Glutamatergic neuron (in vitro differentiated cells): ENCODE measurements at regions not wholly inside any gene's neighbourhood (a gene's known extent, or its start where the extent isn't known, plus 50 kb on each side); places are given as distances from the start of the nearest gene placed in this dataset.

Source experiments
- DNase-seq: peaks from one replicate; pipeline ENCODE4 v3.0.0; 2022
- H3K27ac Mint-ChIP-seq: one replicate; pipeline ENCODE4 v1.8.0; 2020; ENCODE audit warnings: mild to moderate bottlenecking, mixed read lengths, inconsistent platforms; ENCODE audit not compliant: unreplicated experiment
- H3K27me3 Mint-ChIP-seq: one replicate; pipeline ENCODE4 v1.8.0; 2020; ENCODE audit warnings: mild to moderate bottlenecking, moderate library complexity, mixed read lengths, inconsistent platforms; ENCODE audit not compliant: unreplicated experiment
- H3K36me3 Mint-ChIP-seq: one replicate; pipeline ENCODE4 v1.8.0; 2020; ENCODE audit warnings: mild to moderate bottlenecking, mixed read lengths, inconsistent platforms; ENCODE audit not compliant: unreplicated experiment
- H3K4me1 Mint-ChIP-seq: one replicate; pipeline ENCODE4 v1.8.0; 2020; ENCODE audit warnings: mild to moderate bottlenecking, low read depth, mixed read lengths, inconsistent platforms; ENCODE audit not compliant: unreplicated experiment
- H3K4me3 Mint-ChIP-seq: one replicate; pipeline ENCODE4 v1.8.0; 2020; ENCODE audit warnings: mild to moderate bottlenecking, mixed read lengths, inconsistent platforms; ENCODE audit not compliant: unreplicated experiment
- H3K9me3 Mint-ChIP-seq: one replicate; pipeline ENCODE4 v1.8.0; 2020; ENCODE audit warnings: mild to moderate bottlenecking, moderate library complexity, mixed read lengths, inconsistent platforms; ENCODE audit not compliant: unreplicated experiment
- CTCF ChIP-seq: fragments of 200-600 bp; sonication (generic); IDR thresholded peaks from one replicate; pipeline ENCODE4 v1.5.0; 2021; ENCODE audit not compliant: partially characterized antibody, unreplicated experiment

- Mint-ChIP-seq H3K4me3 (no peak overlapping the region), H3K36me3 (peaks cover 5% of the 10 kb centered on the region), H3K4me1 (peaks cover 21% of the 10 kb centered on the region), H3K9me3 (peaks cover 5% of the 10 kb centered on the region), H3K27me3 (peaks cover 5% of the 10 kb centered on the region), H3K27ac (no peak overlapping the region)
- peak; percentile 92 for TF ChIP-seq CTCF
- DNase-seq, result peak; percentile 91
These were observed 84.4 kb upstream of the SEPTIN5 start for GRCh38 chr22:19629720-19630419.

- Mint-ChIP-seq H3K4me3 (no peak overlapping the region), H3K9me3 (peaks cover 3% of the 10 kb centered on the region), H3K36me3 (peaks cover 5% of the 10 kb centered on the region), H3K27me3 (peaks cover 5% of the 10 kb centered on the region), H3K27ac (no peak overlapping the region), H3K4me1 (peaks cover 21% of the 10 kb centered on the region)
- DNase-seq, result no peak
- no peak for TF ChIP-seq CTCF
These were observed 83.7 kb upstream of the SEPTIN5 start for GRCh38 chr22:19630614-19631013.

GRCh38 chr22:19631899-19632667, 82.2 kb upstream of the SEPTIN5 start:
- peaks cover 3% of the 10 kb centered on the region for H3K9me3 Mint-ChIP-seq
- DNase-seq, result no peak

GRCh38 chr22:19632668-19633148, 81.6 kb upstream of the SEPTIN5 start:
- no peak for TF ChIP-seq CTCF
- DNase-seq, result no peak
- Mint-ChIP-seq H3K27me3 (peaks cover 8% of the 10 kb centered on the region), H3K4me3 (no peak overlapping the region), H3K9me3 (peaks cover 3% of the 10 kb centered on the region), H3K36me3 (peaks cover 5% of the 10 kb centered on the region), H3K4me1 (peaks cover 12% of the 10 kb centered on the region), H3K27ac (no peak overlapping the region)

More at GRCh38 chr22:19631899-19632667, 82.2 kb upstream of the SEPTIN5 start:
- Mint-ChIP-seq H3K27me3 (peaks cover 7% of the 10 kb centered on the region), H3K27ac (no peak overlapping the region), H3K4me3 (no peak overlapping the region), H3K36me3 (peaks cover 5% of the 10 kb centered on the region), H3K4me1 (peaks cover 12% of the 10 kb centered on the region)
- peak; percentile 58 for TF ChIP-seq CTCF
